TTC549 (cell line): ENCODE measurements at regions not wholly inside any gene's neighbourhood (a gene's known extent, or its start where the extent isn't known, plus 50 kb on each side); places are given as distances from the start of the nearest gene placed in this dataset.
"Not testable (repeated sequence)": the region's sequence is repeated elsewhere in the genome, so short reads cannot be mapped to it uniquely, and the experiment has no call there.

ENCODE experiments used
- FAIRE-seq: peaks from 2 replicates; lab custom pipeline; 2012; peaks lifted over from hg19 to GRCh38; lab: Jason Lieb, UNC

DNA sequence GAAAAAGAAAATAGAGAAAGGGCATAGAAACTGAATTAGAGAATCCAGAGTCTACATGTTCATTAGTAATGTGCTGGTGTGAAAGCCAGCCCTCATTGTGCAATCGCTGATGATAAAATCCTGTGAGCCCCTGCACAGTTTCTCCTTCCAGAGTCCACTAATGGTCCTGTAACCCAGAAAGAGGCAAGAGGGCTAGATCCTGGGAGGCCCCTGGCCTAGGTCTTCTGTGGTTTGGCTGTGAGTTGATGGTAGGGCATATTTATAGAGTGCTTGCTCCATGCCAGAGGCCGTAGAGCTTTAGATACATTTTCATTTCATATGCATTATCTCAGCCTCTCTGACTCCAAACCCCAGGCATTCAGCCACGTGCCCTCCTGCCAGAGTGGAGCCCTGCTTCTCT is 94.9 kb upstream of the MTHFD1L start:
- no peak for FAIRE-seq

- FAIRE-seq: no peak
Observed at GRCh38 chr6:150773969-150774368, 91.5 kb upstream of the MTHFD1L start.

DNA sequence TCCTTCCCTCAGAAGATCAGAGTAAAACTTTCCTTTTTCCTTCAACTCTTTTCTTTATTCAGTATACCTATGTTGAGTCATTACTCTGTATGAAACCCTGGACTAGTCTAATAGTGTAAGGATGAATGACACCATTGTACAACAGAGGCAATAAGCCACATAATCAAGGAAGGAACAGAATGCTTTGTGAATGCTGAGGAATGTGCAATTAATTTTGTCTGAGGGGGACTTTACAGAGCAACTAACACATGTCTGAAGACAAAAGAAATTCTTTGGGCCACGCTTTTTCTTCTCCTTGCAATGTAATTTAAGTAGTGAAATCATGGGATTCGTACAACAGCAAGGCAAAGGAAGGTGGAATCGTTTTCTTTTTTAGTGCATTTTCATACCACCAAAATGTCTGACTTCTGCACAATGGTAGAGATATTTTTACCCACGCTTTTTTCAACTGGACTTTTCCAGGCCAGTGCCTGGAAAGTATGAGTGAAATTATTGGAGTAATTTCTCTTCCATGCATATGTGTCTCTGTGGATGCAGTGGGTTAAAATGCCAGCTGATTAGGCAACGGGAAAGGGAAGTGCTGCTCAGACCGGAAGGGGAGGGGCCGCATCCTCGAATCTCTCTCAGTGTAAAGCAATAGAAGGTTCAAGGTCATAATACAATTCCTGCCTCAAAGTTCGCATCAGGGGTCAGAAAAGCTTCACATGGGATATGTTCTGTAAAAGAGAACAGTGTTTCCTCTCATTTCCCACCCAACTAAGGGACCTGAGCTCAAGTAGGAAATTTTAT is 89.9 kb upstream of the MTHFD1L start:
- no peak for FAIRE-seq

GRCh38 chr6:150777736-150778135 is 87.8 kb upstream of the MTHFD1L start:
- FAIRE-seq: no peak

DNA sequence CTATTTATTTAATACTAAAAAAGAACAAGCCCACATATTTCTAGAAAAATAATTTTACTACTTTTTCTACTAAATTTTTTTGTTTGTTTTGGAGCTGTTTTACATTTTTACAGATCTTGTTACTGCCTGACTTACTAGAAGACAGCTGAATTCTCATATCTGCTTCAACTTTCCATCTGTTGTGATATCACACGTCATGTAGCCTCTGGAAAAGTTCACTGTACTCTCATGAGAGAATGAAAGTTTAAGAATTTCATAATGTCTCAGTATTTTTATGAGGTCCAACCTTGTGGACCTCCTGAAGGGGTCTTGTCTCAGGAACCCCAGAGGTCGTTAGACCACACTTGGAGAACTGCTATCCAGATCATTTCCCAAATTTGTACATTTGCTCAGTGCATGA is 81.7 kb upstream of the MTHFD1L start:
- no peak for FAIRE-seq

DNA sequence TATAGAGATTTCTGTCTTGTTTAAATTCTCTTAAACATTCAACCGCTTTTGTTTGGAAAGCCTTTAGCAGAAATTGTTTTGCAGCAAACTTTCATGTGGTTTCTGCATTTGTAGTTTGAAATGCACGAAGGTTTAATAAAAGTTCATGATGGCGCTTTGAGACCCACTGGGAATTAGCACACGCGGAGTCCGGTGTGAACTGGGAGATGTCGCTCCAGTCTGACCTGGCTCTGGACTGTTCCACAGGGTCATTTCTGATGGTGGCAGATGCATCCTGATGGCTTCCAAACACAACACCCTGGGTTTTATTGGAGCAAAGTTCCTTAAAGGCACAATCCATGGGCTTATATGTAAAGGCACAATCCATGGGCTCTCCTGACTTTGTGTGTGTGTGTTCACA is 78.1 kb upstream of the MTHFD1L start:
- no peak for FAIRE-seq

- no peak for FAIRE-seq
Observed at GRCh38 chr6:150788089-150788488, 77.4 kb upstream of the MTHFD1L start.

- FAIRE-seq: not testable (repeated sequence)
Observed at GRCh38 chr6:150789906-150790305, 75.6 kb upstream of the MTHFD1L start.

DNA sequence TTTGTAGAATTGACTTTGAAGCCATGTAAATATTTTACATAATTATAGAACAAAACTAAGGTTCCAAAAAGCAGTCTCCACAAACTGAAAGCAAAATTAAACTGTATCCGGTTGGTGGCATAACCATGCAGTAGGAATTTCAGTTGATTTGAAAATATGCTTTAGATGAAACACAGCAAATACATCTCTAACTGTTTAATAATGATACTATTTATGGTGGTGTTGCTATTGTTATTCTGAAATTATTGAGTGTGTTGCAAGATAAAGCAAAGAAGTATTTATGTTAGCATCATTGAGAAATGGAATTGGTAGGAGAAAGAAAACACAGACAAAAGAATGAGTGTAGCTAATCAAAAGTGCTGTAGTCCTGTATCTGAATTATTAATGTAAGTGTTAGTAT is 73.8 kb upstream of the MTHFD1L start:
- no peak for FAIRE-seq

- FAIRE-seq: no peak
Observed at GRCh38 chr6:150797949-150798348, 67.6 kb upstream of the MTHFD1L start.

- no peak for FAIRE-seq
Observed at GRCh38 chr6:150799276-150799805, 66.2 kb upstream of the MTHFD1L start.

- FAIRE-seq: no peak
Observed at GRCh38 chr6:150800674-150801314, 64.7 kb upstream of the MTHFD1L start.

GRCh38 chr6:150806790-150807189 is 58.7 kb upstream of the MTHFD1L start:
- FAIRE-seq: no peak

DNA sequence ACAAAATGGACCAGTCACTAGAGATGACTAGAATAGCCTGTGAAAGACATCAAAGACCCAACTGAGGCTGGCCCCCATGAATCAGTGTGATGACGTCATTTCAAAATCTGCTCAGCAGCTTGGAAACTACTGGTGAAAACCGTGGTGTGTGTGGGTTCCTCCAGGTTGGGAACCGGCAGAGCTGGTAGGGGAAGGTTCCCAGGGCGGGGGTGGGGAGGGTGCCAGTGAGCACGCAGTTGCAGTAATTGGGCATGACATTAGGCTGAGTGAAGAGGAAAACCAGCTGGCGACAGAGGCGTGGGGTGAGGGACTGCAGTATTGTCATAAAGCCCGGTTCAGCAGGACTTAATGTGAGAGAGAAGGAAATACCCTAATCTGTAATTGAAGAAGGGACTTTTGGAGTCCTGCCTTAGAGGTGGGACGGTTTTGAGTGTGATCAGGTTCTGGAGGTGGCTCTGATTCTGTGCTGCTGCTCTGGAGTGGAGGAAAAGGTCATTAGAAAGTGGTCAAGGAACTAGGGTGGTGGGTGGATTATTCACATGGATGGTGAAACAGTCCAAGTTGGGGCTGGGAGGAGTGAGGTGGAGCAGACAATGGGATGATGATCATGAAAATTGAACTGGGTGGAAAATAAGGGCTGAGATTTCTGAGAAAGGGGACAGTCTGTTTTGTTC is 52.0 kb upstream of the MTHFD1L start:
- FAIRE-seq: no peak

- no peak for FAIRE-seq
Observed at GRCh38 chr6:150813993-150814359, 51.5 kb upstream of the MTHFD1L start.
